ENCODE measurements at regions not wholly inside any gene's neighbourhood (a gene's known extent, or its start where the extent isn't known, plus 50 kb on each side); places are given as distances from the start of the nearest gene placed in this dataset.

DNA sequence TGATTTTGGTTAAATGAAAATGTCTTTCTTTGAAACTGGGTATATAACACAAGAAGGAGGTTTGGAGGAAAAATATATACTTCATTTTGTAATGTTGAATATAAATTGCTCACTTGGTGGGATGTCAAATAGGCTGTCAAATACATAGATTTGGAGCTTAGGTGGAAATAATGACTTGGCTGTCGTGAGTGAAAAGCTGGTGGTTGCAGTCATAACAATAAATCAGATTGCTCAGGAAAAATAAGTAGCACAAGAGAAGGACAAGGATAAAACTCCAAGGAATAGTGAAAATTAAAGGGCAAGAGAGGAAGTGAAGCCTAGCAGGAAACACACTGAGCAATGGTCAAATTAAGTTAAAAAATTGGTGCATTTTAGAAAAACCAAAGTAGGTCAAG lies 253.0 kb upstream of the ANKRD50 start:
- DNase-seq (ENCODE audit: insufficient read length, low spot score) (no peak), FAIRE-seq (no peak)
- no peak for TF ChIP-seq POLR2A (IDR thresholded peaks at IDR 0.05; ENCODE audit: low read depth, low read length)

DNA sequence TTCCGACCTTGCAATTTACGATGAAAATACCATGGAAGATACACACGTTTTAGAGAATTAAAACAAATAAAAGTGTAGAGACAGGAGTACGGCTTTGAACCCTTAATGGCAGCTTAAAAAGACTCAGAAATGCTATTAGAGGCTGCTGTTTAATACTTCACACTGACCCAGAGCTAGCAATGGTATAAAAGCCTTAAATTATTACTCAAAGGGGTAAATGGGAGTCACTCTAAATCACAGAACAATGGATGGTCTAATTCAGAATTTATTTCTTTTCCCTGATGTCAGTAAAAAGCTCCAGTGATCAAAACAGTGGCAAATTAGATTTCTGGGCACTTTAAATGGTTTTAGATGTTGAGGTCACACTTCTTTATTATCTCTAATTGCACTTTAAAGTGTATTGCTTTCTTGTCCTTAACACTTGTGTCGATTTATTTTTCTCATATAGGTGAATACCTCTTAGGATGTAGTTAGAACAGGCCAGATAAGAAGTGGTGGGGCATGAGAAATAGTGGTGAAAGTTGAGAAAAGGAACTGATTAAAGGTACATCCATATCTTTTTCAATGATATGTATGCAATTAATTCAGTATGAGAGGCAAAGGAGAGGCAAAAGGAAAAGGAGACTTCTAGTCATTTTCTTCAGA lies 252.4 kb upstream of the ANKRD50 start:
- TF ChIP-seq POLR2A (IDR thresholded peaks at IDR 0.05; ENCODE audit: low read depth, low read length) = no peak
- DNase-seq (ENCODE audit: insufficient read length, low spot score) (no peak), FAIRE-seq (no peak)

DNA sequence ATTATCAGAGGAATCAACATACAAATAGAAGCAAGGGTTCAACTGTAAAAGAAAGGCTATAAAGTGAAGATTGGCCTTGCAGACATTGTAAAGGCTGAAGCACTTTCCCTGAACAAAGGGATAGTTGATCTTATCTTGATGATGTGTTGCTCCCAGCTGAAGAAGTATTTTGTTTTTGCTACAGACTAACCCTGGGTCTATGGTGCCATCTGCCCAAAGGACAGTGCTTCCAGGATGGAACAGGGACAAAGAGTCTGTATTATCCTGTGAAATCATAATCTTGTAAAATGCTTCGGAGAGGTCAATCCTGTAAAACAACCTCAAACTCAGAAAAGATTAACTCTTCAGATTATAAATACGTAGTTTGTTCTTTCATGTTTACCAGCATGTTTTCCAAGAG lies 251.7 kb upstream of the ANKRD50 start:
- no peak for DNase-seq (ENCODE audit: insufficient read length, low spot score)
- no peak for FAIRE-seq
- no peak for TF ChIP-seq POLR2A (IDR thresholded peaks at IDR 0.05; ENCODE audit: low read depth, low read length)

DNA sequence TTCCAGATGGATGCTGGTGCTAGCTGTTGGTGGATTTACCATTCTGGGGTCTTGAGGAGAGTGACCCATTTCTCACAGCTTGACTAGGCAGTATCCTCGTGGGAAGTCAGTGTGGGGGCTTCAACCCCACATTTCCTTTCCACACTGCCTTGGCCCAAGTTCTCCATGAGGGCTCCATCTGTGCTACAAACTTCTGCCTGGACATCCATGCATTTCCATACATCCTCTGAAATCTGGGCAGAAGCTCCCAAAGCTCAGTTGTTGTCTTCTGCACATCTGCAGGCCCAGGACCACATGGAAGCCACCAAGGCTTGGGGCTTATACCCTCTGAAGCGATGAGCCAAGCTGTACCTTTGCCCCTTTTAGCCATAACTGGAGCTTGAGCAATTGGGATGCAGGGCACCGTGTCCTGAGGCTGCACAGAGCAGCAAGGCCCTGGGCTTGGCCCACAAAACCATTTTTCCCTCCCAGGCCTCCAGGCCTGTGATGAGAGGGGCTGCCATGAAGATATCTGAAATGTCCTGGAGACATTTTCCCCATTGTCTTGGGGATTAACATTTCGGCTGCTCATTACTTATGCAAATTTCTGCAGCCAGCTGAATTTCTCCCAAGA lies 248.7 kb upstream of the ANKRD50 start:
- no peak for FAIRE-seq
- no peak for DNase-seq (ENCODE audit: insufficient read length, low spot score)

DNA sequence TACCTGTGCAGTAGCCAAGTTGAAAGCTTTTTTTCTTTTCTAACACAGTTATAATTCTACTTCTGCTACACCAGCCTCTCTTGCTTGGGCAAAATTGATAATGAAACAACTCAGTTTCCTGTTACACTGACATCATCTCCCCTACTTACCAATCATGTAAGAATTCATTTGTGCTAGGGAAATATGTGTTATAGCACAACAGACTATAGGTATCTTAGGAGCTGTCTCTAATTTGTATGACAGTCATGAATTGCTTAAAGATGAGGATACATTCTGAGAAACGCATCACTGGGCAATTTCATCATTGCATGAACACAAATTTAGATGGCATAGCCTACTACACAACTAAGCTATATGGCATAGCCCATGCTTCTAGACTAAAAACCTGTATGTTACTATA lies 246.3 kb upstream of the ANKRD50 start:
- FAIRE-seq (no peak), DNase-seq (ENCODE audit: insufficient read length, low spot score) (no peak)
- TF ChIP-seq POLR2A (IDR thresholded peaks at IDR 0.05; ENCODE audit: low read depth, low read length) = no peak

More for the DNA sequence above, 248.7 kb upstream of the ANKRD50 start:
- no peak for TF ChIP-seq POLR2A (IDR thresholded peaks at IDR 0.05; ENCODE audit: low read depth, low read length)

DNA sequence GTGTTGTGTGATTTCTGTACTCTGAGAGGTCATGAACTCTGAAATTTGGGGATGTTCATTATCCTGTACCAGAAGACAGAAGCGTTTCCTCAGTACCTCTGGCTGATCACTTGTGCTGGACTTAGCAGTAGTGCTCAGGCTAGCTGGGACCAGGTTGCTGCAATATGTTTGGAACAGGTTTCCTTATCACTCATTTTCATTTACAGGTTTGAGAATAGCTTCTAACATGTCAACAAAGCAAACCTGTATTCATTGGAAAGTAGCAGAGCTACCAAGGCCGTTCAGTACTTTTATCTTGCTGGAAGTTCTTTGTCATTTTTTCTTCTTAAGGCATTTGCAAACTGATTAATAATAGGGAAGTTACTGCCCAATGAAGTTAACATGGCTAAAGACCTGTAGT lies 242.9 kb upstream of the ANKRD50 start:
- FAIRE-seq (no peak), DNase-seq (ENCODE audit: insufficient read length, low spot score) (no peak)
- no peak for TF ChIP-seq POLR2A (IDR thresholded peaks at IDR 0.05; ENCODE audit: low read depth, low read length)

DNA sequence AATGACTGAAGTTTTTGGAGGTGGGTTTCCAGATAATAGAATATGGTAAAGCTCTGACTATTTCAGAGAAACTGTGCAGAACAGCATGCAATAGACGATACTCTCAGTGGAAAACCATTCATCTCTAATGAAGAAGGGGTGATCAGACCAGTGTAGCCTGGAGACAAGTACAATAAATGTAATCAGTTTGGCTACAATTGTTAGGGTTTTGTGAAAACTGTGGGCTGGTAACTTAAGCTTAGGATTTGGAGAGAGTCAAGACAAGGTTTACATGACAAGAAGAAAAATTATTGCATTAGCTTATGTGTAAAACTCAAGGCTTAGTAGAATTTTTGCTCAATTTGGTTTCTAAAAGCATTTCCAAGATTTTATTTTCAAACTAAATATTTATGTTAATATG lies 241.5 kb upstream of the ANKRD50 start:
- DNase-seq (ENCODE audit: insufficient read length, low spot score) (no peak), FAIRE-seq (no peak)
- no peak for TF ChIP-seq POLR2A (IDR thresholded peaks at IDR 0.05; ENCODE audit: low read depth, low read length)

DNA sequence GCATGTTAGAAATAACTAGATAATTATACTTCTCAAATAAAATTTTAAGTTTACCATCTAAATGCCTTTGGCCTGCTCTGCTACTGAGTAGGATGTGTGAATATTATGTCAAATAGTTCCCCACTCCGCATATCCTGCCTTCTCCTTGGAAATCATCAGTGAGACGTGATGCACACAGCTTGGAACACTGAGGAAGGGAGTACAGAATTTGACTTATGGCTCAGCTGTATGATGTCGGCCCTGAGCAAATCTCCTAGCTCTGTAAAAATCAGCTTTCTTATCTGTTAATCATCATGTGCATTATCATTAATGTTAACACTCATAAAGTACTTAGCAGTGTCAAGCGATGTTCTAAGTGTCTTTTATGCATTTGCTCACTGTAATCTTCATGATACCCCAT lies 241.0 kb upstream of the ANKRD50 start:
- FAIRE-seq = no peak
- TF ChIP-seq POLR2A (IDR thresholded peaks at IDR 0.05; ENCODE audit: low read depth, low read length) = no peak
- DNase-seq (ENCODE audit: insufficient read length, low spot score) = no peak

DNA sequence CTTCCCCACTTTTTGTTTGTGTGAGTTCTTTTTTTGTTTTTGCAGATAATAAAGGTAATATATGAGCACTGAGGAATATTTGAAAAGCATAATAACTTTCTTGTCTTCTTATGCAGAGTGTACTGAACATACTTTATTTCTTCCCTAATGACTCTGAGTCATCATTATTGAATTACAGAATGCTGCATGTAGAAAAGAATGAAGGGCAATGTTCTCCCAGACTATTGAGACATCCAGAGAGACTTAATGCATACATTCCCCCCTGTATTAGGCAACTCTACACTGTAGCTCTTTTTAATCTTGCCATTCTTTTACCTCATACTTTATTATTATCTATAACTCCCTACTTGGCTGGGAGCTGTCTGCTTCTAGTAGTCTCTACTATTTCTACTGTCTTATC lies 240.5 kb upstream of the ANKRD50 start:
- FAIRE-seq (no peak), DNase-seq (ENCODE audit: insufficient read length, low spot score) (no peak)
- TF ChIP-seq POLR2A (IDR thresholded peaks at IDR 0.05; ENCODE audit: low read depth, low read length) = no peak

DNA sequence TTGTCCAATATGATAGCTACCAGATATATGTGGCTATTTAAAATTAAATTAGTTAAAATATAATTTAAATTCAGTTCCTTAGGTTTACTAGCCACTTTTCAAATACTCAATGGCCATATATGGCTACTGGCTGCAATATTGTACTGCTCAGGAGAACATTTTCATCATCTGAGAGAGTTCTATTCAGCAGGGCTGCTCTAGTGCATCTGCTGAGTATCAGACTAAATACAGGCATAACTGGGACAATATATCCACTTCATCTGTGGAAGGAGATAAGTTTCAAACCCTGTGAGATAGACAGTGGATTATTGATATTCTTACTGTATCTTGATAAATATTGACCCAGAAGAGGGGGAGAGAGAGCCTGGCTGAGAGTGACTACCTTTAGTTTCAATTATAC lies 240.1 kb upstream of the ANKRD50 start:
- no peak for FAIRE-seq
- TF ChIP-seq POLR2A (IDR thresholded peaks at IDR 0.05; ENCODE audit: low read depth, low read length) = no peak
- DNase-seq (ENCODE audit: insufficient read length, low spot score) = no peak

DNA sequence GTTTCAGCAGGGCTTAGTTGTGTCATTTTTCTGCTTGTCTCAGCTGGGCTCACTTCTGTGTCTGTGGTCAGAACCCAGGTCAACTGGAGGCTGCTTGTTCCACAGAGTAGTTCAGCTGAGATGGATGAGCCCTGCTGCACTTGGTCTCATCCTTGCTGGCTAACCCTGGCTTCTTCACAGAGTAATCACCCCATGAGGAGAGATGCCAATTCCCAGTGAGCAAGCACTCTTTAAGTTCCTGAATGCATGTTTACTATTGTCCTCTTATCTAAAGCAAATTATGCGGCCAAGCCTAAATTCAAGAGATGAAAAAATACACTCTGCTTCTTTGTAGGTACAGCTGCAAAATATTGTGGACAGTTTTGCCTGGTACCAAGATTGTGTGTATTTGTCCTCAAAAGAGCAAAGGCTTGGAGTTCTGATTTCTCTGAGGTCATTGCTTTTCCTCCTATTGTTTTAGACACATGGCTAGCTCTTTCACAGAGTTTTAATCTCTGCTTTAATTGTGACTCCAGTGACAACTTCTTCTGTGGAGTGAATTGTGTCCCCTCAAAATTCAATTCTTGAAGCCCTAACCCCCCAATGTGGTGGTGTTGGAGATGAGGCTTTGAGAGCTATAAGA lies 236.6 kb upstream of the ANKRD50 start:
- FAIRE-seq (peak; percentile 43), DNase-seq (ENCODE audit: insufficient read length, low spot score) (no peak)

DNA sequence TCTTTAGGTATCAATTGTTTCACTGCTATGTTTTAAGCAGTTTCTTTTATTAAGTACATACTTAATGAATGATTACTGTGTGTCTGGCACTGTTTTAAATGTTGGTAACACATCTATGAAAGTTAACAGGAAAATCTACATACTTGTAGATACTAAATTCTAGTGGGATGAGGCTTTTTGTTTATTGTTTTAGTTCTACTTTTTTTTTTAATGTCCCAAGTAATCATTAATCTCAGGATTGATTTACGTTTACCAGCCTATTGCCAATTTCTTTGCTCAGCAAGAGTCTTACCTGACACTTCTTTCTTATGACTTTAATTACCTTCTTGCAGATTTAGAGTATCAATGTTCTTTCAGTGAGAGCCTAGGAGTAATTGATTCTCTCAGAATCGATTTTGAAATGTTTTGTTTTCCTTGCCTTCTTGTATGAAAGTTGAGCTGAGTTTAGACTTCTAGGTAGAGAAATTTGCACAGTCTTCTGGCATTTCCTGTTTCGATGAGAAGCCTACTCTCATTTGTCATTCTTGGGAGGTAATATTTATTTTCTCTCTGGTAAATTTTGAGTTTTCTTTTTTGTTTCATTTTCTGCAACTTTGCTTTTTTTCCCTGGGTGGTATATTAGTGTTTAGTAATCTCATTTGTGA lies 235.2 kb upstream of the ANKRD50 start:
- DNase-seq (ENCODE audit: insufficient read length, low spot score) = no peak
- no peak for FAIRE-seq
- no peak for TF ChIP-seq POLR2A (IDR thresholded peaks at IDR 0.05; ENCODE audit: low read depth, low read length)

More for the DNA sequence above, 236.6 kb upstream of the ANKRD50 start:
- no peak for TF ChIP-seq POLR2A (IDR thresholded peaks at IDR 0.05; ENCODE audit: low read depth, low read length)

DNA sequence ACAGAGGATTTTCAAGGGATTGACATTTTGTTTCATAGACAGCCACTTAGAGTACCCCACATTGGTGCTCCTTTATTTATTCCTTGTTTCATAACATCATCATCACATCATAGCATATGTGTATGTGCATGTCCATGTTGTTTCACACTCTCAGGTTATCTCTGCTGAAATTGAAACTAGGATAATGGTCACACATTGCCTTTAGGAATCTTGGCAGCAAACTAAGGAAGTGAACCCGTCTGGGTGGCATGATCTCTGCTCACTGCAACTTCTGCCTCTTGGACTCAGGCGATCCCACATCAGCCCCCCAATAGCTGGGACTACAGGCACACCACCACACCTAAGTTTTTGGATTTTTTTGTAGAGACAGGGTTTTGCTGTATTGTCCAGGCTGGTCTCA lies 234.2 kb upstream of the ANKRD50 start:
- FAIRE-seq (peak; percentile 74), DNase-seq (ENCODE audit: insufficient read length, low spot score) (no peak)
- no peak for TF ChIP-seq POLR2A (IDR thresholded peaks at IDR 0.05; ENCODE audit: low read depth, low read length)

DNA sequence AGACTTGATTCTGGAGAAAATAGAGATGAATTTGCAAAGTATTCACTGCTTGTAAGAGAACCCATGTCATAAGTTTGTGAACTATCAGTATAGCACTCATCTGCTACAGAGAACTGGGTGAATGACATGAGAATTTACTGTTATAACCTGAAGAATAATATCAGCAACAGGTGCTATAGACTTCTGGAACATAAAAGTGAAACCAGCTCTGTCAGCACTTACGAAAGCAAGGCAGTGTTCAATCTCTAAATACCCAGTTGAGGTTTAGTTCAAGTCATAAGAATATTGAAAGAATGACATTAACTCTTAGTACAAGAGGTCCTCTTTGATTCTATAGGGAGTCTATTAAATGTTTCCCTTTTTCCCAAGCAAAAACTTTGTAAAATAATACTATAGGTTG lies 232.9 kb upstream of the ANKRD50 start:
- no peak for TF ChIP-seq POLR2A (IDR thresholded peaks at IDR 0.05; ENCODE audit: low read depth, low read length)
- DNase-seq (ENCODE audit: insufficient read length, low spot score) (no peak), FAIRE-seq (peak; percentile 27)

DNA sequence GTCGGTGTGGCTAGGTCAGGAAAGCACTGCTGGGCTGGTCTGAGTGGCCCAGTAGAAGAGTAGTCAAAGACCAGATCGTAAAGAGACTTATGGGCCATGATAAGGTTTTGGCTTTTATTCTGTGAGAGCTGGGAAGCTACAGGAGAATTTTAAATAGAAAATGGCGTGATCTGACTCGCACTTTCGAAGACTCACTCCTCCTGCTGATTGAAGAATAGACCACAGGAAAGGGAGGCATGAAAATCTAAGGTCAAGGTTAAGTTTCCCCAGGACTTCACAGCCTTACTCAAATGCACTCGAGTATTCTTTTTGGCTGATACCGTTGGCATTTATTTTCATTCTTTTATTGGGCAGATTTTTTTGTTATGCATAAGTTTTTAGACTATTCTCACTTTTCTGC lies 231.4 kb upstream of the ANKRD50 start:
- DNase-seq (ENCODE audit: insufficient read length, low spot score) (no peak), FAIRE-seq (peak; percentile 66)
- TF ChIP-seq POLR2A (IDR thresholded peaks at IDR 0.05; ENCODE audit: low read depth, low read length) = no peak
